ENCODE measurements at regions not wholly inside any gene's neighbourhood (a gene's known extent, or its start where the extent isn't known, plus 50 kb on each side); places are given as distances from the start of the nearest gene placed in this dataset.

- no peak for DNase-seq (ENCODE audit: low read depth, low spot score)
- TF ChIP-seq CTCF (IDR thresholded peaks at IDR 0.05; ENCODE audit: low read depth, low read length): no peak
- H3K4me3 ChIP-seq (ENCODE audit: low read depth, low read length): no peak overlapping the region
- peaks cover 15% of the 10 kb centered on the region for H3K27me3 ChIP-seq (ENCODE audit: control insufficient read depth, insufficient read depth, low read length)
- H3K27ac ChIP-seq (ENCODE audit: low read depth, low read length): no peak overlapping the region
- CTCF ChIA-PET: interaction anchor here (1.1 to 3.0 kb wide), 2 partner anchors 18 to 718 kb away, joined by 3 to 14 read pairs; no protein-coding TSS in a partner anchor
- H3K9me3 ChIP-seq (ENCODE audit: control insufficient read depth, insufficient read depth, low read length): no peaks in the 10 kb centered on the region
- POLR2A ChIA-PET: no interaction called here
These were observed 309.7 kb upstream of the PLET1 start for GRCh38 chr11:112570333-112570732.

- Histone ChIP-seq H3K27ac (ENCODE audit: low read depth, low read length) (no peak overlapping the region), H3K9me3 (ENCODE audit: control insufficient read depth, insufficient read depth, low read length) (no peaks in the 10 kb centered on the region), H3K27me3 (ENCODE audit: control insufficient read depth, insufficient read depth, low read length) (peaks cover 7% of the 10 kb centered on the region), H3K4me3 (ENCODE audit: low read depth, low read length) (no peak overlapping the region)
- ChIA-PET POLR2A (no interaction called here), CTCF (interaction anchor here (1.7 to 3.3 kb wide), 2 partner anchors 9 to 710 kb away, joined by 5 to 12 read pairs; no protein-coding TSS in a partner anchor)
- no peak for DNase-seq (ENCODE audit: low read depth, low spot score)
- TF ChIP-seq CTCF (IDR thresholded peaks at IDR 0.05; ENCODE audit: low read depth, low read length): no peak
These were observed 318.6 kb upstream of the PLET1 start for GRCh38 chr11:112579282-112579681.

GRCh38 chr11:112580864-112581263 is 320.2 kb upstream of the PLET1 start:
- H3K27ac ChIP-seq (ENCODE audit: low read depth, low read length): no peak overlapping the region
- H3K27me3 ChIP-seq (ENCODE audit: control insufficient read depth, insufficient read depth, low read length): peaks cover 7% of the 10 kb centered on the region
- ChIA-PET CTCF (interaction anchor here (0.5 kb wide), 1 partner anchor 467 kb away, joined by 3 read pairs; no protein-coding TSS in a partner anchor), POLR2A (no interaction called here)
- no peak for TF ChIP-seq CTCF (IDR thresholded peaks at IDR 0.05; ENCODE audit: low read depth, low read length)
- H3K9me3 ChIP-seq (ENCODE audit: control insufficient read depth, insufficient read depth, low read length): no peaks in the 10 kb centered on the region
- H3K4me3 ChIP-seq (ENCODE audit: low read depth, low read length): no peak overlapping the region
- DNase-seq (ENCODE audit: low read depth, low spot score): no peak

- TF ChIP-seq CTCF (IDR thresholded peaks at IDR 0.05; ENCODE audit: low read depth, low read length): no peak
- CTCF ChIA-PET: no interaction called here
These were observed 321.1 kb upstream of the PLET1 start for GRCh38 chr11:112581747-112582146.

GRCh38 chr11:112582366-112582765 is 321.7 kb upstream of the PLET1 start:
- Histone ChIP-seq H3K4me3 (ENCODE audit: low read depth, low read length) (no peak overlapping the region), H3K27me3 (ENCODE audit: control insufficient read depth, insufficient read depth, low read length) (peaks cover 7% of the 10 kb centered on the region), H3K9me3 (ENCODE audit: control insufficient read depth, insufficient read depth, low read length) (no peaks in the 10 kb centered on the region), H3K27ac (ENCODE audit: low read depth, low read length) (no peak overlapping the region)
- no peak for DNase-seq (ENCODE audit: low read depth, low spot score)
- POLR2A ChIA-PET: no interaction called here
- CTCF ChIA-PET: no interaction called here
- TF ChIP-seq CTCF (IDR thresholded peaks at IDR 0.05; ENCODE audit: low read depth, low read length): no peak

More at GRCh38 chr11:112581747-112582146, 321.1 kb upstream of the PLET1 start:
- Histone ChIP-seq H3K27me3 (ENCODE audit: control insufficient read depth, insufficient read depth, low read length) (peaks cover 7% of the 10 kb centered on the region), H3K4me3 (ENCODE audit: low read depth, low read length) (no peak overlapping the region), H3K9me3 (ENCODE audit: control insufficient read depth, insufficient read depth, low read length) (no peaks in the 10 kb centered on the region), H3K27ac (ENCODE audit: low read depth, low read length) (no peak overlapping the region)
- POLR2A ChIA-PET: no interaction called here
- DNase-seq (ENCODE audit: low read depth, low spot score): no peak

All from AG04450 (cell line).